IPS-NIHi11 (cell line): ENCODE measurements at regions not wholly inside any gene's neighbourhood (a gene's known extent, or its start where the extent isn't known, plus 50 kb on each side); places are given as distances from the start of the nearest gene placed in this dataset.
"Not testable (repeated sequence)": the region's sequence is repeated elsewhere in the genome, so short reads cannot be mapped to it uniquely, and the experiment has no call there.

Source experiments
- DNase-seq: peaks from one replicate; pipeline ENCODE4 v3.0.0; 2012; ENCODE audit warnings: mixed read lengths, low spot score

DNA sequence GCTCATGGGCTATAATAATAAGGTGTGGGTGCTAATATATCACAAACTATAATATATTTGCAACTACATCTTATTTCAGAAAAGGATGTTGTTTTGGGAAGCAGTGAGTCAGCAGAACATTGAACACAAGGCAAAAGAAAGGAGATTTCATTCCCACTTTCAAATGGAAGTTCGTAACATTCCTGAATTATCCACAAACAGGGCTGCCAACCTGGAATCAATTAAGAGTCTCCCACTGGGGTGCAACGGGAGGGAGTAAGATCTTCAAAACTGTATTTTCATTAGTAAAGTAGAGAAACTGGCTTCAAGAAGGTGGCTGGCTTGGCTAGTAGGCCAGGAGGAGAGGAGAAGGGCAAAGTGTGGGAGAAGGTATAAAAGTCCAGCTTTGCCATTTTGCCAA lies 479.6 kb downstream of the CNTN3 start:
- DNase-seq, result no peak

DNA sequence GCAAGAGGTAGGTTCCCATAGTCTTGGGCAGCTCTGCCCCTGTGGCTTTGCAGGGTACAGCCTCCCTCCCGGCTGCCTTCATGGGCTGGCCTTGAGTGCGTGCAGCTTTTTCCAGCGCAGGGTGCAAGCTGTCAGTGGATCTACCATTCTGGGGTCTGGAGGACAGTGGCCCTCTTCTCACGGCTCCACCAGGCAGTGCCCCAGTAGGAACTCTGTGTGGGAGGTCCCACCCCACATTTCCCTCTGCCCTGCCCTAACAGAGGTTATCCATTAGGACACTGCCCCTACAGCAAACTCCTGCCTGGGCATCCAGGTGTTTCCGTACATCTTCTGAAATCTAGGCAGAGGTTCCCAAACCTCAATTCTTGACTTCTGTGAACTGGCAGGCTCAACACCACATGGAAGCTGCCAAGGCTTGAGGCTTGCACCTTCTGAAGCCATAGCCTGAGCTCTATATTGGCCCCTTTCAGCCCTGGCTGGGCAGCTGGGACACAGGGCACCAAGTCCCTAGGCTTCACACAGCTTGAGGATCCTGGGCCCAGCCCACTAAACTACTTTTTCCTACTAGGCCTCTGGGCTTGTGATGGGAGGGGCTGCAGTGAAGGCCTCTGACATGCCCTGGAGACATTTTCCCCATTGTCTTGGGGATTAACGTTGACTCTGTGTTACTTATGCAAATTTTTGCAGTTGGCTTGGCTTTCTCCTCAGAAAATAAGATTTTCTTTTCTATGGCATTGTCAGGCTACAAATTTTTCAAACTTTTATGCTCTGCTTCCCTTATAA lies 482.7 kb downstream of the CNTN3 start:
- not testable (repeated sequence) for DNase-seq

DNA sequence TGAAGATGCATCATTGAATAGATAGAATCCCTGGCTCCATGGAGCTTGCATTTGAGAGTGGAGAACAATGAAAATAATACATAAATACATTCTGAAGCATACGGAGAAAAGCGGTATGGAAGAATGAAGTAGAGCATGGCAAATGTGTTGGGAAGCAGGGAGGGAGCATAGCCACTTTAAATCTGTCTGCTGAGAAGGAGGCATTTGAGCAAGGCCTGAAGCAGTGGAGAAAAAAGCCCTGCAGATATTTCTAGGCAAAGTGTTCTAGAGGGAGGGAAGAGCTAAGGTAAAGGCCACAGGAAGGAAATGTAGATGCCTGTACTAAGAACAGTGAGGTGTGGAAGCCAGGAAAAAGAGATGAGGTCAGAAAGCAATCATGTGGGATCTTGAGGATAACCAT lies 484.8 kb downstream of the CNTN3 start:
- no peak for DNase-seq

DNA sequence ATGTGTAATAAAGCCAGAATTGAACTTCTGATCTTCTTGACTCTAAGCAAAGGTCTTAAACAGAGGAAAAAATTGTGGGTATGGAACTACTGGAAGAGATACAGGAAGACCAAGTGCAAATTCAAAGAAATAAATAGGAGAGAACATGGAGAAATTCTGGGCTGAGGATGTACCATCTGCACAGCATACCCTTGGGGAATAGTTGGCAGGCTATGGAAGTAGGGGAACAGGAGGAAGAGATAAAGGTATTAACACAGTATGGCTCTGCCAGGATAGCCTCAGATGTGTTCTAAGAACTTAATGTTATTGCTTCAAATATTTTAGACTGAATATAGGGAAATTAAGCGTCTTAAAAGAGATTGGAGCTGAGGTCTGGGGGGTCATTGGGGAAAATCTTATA lies 485.4 kb downstream of the CNTN3 start:
- DNase-seq, result no peak

DNA sequence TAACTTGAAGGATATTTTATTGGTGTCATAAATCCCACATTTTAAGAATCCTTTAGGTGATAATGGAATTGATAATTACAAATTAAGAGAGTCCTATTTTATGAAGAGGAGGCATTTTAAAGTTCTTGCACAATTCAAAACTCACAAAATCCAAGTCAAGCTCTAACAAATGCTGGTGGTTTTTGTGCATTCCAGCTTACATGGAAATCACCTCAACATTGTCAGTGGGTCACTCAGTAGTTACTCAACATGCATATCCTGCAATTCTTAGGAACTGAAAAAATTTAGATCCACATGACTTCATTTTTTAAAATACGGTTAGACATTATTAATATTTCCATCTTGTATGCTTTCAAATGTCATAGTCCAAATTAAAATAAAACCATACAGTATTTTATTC lies 487.2 kb downstream of the CNTN3 start:
- DNase-seq, result no peak

DNA sequence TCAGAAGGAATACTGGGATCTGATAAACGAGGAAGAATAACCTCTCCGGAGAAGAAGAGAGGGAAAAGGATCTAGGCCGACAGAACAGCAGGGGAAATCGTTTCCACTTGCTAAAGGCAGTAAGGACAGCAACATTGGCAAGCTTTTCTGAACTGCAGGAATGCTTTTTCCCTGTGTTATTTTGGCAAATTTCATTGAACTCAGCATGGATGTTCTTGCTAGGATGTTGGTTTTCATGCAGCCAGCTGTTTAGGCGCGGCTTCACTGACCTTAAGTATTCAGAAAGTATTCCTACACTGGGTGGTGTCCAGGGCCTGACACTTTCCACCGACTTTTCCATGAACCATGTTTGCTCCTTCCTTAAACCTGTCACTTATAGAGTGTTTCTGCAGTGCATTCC lies 489.7 kb downstream of the CNTN3 start:
- DNase-seq, result no peak

DNA sequence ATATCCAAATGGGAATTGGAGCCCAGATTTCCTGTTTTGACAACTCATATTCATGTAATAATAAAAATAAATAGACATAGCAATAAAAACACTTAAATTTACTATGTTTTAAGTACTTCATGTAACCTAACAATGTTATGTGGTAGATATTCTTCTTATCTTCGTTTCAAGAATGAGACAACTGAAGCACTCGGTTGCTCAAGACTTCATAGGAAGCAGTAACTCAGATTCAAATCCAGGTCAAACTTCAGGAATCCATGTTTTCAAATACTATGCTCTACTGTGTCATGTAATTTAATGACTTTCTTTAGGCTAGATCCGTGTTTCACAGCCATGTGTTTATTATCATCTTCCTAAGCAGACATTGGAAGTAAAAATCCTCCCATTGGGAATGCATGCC lies 492.2 kb downstream of the CNTN3 start:
- DNase-seq, result no peak

DNA sequence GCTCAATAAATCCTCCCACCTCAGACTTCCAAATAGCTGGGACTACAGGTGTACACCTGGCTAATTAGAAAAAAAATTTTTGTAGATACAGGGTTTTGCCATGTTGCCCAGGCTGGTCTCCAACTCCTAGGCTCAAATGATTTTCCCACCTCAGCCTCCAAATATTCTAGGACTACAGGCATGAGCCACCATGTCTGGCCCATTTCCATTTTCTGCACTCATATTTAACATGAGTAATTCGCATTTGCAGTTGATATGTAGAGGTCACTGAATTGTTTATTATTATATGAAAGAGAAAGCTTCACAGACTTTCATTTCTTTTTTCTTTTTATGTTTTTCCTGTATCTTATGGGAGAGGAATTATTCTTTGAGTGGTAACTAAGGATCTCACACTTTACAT lies 492.7 kb downstream of the CNTN3 start:
- DNase-seq, result no peak

DNA sequence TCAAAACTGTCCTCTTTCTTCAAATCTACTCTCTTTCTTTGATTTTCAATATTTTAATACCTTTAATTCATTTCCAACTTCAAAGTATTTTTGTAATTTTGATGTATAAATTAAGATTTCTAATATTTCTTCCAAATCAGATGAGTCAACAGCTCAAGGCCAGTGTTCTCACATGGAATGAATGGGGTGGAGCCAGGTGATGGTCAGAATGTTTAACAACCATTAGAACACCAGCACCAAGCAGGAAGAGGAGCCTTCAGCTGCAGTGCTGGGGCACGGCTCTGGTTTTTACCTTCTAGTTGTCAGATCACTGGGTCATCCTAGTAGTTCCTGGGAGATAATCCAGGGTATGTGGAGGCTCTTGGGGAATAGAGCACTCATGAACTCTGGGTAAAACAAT lies 494.5 kb upstream of the PDZRN3 start:
- no peak for DNase-seq

DNA sequence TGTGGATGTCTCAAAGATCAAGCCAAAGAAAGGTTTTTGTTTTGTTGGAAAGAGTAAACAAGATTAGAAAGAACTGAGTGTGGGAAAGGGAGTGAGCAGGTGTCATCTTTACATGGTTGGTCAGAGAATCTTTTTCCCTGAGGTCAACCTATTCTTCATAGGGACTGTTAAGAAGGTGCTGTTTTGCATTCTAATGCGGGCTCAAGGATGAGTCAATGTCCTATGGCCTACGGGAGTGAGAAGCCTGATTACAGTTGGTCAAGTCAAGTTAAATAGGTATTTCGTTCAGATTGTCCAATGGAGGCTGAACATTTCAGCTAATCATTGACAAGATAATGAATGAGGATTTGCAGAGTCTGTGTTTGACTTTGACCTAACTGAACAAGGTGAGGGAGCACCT lies 491.2 kb upstream of the PDZRN3 start:
- DNase-seq, result no peak

DNA sequence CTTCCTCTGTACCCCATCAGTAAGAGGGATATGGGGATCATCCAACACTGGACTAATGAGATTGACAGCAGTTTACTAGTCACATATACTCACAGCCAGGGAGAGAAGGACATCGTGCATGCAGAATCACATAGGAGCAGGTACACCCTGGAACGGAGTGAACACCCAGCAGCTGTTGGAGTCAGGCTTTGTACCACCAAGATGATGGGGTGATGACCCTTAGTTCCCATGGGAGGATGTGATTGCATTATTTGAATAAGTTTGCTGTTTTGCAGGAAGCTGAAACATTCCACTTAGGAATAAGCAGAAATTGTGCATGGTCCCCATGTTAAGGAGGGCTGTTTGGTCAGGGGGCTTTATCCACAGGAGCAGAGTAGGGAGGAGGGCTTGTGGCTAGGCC lies 482.7 kb upstream of the PDZRN3 start:
- DNase-seq, result no peak

DNA sequence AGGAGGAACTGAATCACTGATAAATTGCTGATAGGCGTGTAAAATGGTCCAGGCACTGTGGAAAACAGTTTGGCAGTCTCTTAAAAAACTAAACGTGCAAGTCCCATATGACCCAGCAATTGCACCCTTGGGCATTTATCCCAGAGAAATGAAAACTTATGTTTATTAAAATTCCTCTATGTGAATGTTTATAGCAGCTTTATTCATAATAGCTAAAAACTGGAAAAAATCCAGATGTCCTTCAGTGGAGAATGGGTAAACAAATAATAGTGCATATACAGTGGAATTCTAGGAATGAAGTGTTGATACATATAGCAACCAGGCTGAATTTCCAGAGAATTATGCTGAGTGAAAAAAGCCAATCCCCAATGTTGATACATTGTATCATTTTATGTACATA lies 482.2 kb upstream of the PDZRN3 start:
- DNase-seq, result no peak

DNA sequence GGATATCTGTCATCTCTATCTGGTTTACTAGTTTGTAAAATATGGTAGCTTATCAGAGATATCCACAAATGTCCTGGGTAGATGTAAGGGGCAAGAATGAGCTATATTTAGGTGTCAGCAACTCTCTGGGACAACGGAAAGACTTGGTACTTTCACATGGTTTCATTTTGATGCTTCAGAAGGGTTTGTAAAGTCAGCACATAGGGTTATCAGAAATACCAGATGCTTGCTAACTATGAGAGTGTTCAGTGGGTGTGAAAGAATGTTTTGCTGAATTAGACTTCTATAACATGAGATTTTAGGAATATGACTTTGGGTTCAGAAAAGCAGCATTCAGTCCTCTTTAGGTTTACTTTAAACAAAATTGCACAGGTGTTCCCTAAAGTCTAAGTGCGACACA lies 466.5 kb upstream of the PDZRN3 start:
- DNase-seq, result no peak

DNA sequence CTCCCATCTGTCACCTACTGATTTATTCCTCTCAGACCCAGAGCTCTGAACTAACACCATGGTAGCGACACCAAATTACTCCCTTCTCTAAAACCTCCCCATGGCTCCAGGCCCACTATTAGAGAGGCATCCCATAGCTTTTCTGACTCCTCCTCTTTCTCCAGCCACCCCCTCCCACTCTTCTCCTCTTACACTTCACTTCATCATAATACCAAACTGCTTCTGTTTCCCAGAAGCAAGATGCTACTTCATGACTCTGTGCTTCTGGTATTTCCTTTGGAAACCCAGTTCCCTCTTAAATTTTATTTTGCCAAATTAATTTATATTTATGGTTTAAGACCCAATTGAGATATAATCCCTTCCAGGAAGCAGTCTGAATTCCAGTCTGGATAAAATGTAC lies 465.1 kb upstream of the PDZRN3 start:
- DNase-seq, result no peak

DNA sequence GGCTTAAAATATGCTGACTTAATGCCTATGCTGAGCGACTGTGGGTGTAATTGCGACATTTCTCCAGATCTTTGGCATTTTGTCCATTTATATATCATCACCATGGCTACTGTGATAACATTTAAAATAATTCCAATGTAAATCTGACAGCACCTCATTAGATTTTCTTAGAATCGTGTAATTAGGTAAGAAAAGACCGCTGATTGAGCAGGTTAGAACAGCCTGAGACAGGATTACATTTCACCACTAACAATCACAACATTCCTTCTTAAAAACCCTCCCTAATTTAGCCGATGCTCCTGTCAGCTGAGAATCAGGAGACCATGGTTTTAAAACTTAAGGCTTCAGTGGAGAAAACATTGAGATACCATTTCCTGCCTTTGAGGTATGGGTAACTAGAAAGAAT lies 455.3 kb upstream of the PDZRN3 start:
- no peak for DNase-seq

DNA sequence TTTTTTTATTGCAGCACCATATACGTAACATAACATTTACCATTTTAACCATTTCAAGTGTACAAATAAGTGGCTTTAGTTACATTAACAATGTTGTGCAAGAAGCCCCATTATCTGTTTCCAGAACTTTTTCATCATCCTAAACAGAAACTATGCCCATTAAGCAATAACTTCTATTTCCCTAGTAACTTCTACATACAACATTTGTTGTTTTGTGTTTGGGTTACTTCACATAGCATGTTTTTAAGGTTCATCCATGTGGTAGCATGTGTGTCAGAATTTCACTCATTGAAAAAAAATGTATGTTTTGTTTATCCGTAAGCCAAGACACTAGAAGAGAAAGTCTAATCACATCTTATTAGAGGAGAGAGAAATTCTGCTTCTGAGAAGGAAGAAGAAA lies 450.5 kb upstream of the PDZRN3 start:
- DNase-seq, result no peak

DNA sequence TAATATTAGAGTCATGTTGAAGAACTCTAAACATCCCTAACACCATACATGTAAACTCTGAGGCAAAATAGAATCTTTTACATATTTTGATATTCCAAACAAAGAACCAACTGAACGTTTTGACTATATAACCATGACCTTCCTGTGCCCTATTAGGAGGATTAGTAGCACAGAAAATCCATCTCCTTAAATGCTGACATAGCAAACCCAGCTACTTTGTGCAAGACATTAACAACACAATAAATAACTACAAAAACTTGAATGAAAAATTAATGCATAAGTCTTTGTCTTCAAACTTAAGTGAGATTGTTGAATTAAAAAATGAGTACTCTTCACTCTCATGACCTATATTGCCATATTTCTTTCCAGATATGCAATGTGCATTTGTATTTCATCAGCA lies 450.0 kb upstream of the PDZRN3 start:
- no peak for DNase-seq

DNA sequence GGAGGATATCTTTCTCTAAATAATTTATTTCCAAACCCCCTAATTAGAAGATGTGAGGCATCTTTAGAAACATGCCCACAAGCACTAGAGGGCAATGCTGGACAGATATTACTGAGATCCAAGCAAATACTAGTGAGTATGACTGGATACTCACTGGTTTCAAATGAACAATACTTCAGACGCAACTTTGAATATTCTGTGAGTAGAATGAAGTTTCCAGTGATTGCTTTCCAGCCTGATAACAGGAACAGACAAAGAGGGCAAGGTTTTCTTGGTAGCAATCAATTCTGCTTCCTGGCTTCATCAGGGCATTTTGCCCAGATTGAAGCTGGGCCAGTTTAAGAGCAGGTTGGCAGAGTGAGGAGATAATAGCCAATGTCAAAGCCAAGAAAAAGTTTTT lies 442.6 kb upstream of the PDZRN3 start:
- no peak for DNase-seq

DNA sequence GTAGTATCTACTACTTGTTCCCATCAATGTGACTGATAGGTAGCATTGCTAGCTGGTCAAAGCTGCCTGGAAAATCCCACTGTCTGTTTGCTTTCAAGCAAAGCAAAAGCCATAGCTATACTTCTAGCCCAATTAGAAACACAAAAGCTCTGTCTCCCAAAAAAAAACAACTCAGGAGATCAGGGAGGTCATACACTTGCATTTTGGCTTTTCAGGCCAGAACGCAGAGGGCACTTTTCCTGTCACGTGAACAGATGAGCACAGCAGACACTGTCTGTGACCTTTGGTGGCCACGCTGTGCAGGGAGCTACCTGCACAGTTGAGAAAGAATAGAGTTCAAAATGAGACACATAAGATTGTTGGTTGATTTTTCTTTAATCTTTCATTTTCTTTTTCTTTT lies 441.7 kb upstream of the PDZRN3 start:
- peak; percentile 13 for DNase-seq

DNA sequence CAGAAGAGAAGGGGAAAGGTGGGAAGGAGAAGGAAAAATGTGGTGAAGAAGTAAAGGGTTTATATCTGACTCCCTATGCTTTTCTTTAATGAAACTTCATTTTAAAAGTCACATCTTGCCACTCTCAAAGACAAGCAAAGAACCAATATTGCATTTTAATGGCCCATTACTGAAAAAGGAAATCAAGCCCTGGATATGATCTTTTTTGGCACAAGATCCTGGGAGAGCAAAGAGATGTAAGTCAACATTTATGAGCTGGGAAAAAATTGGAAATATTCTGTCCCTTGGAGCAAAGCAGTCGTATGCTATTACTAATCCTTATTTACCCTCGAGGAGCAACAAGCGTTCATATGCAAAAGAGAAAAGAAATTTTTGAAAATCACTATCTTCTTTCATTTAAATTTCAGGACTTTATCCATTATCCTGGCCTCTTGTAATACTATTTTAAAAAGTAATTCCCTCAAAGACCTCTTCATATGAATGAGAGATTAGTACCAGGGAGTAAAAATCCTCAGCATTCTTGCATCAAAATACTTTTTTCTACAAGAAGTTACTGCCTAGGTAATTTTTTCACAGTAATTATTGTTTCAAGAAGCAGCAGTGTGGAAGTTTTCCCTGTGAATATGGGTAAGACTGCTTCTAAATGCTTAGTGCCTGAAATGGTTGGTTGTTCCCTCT lies 435.3 kb upstream of the PDZRN3 start:
- no peak for DNase-seq

DNA sequence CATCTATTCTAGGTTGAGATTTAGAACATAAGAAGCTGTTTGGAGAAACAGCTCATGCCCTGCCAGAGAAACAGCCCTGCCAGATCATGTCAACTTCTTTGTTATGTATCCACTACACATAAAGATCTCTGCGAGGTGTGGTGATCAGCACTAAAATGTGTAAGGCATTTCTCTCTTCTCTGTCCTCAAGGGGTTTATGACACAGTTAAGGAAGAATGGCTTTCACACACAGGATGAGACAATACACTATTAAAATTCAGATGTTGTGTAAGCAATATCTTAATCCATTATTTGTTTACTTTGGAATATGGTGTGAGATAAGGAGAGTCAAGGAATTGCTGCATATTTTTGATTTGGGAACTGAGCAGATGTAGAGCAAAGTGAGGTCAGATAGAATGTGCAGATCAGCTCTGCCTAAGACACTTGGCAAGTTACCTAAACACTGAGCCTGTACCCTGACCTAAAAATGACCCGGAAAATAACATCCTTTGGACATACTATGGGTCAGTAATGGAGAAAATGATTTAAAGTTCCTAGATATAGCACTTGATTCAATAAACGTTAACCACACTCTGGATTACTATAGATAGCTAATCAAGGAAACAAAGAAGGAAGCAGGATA lies 434.7 kb upstream of the PDZRN3 start:
- no peak for DNase-seq

DNA sequence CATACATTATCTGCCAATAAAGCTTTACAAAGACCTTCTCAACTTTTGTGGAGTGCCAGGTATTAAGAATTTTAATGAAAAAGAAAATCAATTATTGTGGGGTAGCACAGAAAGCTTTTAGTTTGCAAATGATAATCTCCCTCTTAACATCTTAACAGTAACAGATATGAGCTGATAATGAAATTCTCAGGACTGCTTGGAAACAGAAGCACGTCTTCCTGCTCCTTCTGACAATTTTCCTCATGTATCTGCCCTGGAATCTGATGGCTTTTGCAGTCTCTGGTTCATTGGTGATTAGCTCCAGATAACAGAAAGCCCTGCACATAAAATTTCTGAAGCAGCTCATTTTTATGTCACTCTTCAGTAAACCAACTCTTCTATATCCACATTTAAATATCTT lies 432.4 kb upstream of the PDZRN3 start:
- no peak for DNase-seq

DNA sequence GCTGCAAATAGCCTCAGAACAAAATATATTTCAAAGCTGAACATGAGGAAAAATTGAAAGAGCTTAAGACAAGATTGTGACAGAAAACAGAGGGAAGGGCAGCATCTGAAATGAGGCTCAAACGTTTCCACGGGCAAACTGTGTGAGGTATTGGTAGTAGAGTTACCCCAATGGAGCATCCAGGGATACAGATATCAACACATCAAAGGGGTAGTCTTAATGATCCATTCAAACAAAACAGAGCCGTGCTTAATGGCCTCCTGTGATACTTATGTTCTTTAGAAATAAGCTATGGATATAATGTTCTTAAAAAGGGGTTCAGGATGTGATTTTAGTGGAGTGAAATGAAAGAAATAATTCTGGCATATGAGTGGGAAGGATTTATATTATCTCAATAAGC lies 430.3 kb upstream of the PDZRN3 start:
- DNase-seq, result peak; percentile 23

DNA sequence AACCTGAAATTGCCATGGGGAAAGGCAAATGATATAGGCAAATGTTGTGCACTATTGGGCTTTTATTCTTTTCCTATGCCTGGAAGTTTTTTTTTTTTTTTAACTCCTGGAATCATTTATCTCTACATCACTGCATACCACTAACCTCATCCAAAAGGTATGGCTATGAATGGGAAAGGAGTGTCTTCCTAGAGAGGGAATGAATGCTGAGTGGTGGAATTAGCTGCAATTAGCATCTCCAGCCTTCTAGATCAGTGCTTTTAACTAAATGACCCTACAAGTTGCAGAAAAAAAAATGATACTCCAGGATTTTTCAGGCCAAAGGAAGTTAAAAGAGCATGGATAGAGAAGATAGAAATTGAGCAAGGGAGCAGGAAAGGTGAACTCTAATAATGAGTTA lies 429.8 kb upstream of the PDZRN3 start:
- DNase-seq, result no peak
